HG03442 (cell line): ENCODE measurements at regions not wholly inside any gene's neighbourhood (a gene's known extent, or its start where the extent isn't known, plus 50 kb on each side); places are given as distances from the start of the nearest gene placed in this dataset.

Experiments used
- ATAC-seq: cut with Tn5 transposase; IDR thresholded peaks from one replicate; pipeline ENCODE4 v1.9.1; 2021; ENCODE audit warnings: mild to moderate bottlenecking, moderate library complexity; ENCODE audit not compliant: unreplicated experiment

- no peak for ATAC-seq
These were observed 643.7 kb downstream of the INHBA start for GRCh38 chr7:41058986-41059741.

- no peak for ATAC-seq
These were observed 647.8 kb downstream of the INHBA start for GRCh38 chr7:41054960-41055661.

- ATAC-seq = no peak
These were observed 649.1 kb downstream of the INHBA start for GRCh38 chr7:41053820-41054219.

- ATAC-seq = no peak
These were observed 650.2 kb downstream of the INHBA start for GRCh38 chr7:41052736-41053135.

- no peak for ATAC-seq
These were observed 650.7 kb downstream of the INHBA start for GRCh38 chr7:41052201-41052600.

- no peak for ATAC-seq
These were observed 651.4 kb downstream of the INHBA start for GRCh38 chr7:41051535-41051934.

- no peak for ATAC-seq
These were observed 651.8 kb downstream of the INHBA start for GRCh38 chr7:41051062-41051461.

GRCh38 chr7:41048771-41049170 lies 654.1 kb downstream of the INHBA start:
- no peak for ATAC-seq

- no peak for ATAC-seq
These were observed 655.1 kb downstream of the INHBA start for GRCh38 chr7:41047789-41048191.

GRCh38 chr7:41047211-41047610 lies 655.7 kb downstream of the INHBA start:
- no peak for ATAC-seq

- ATAC-seq = no peak
These were observed 656.1 kb downstream of the INHBA start for GRCh38 chr7:41046776-41047175.

- ATAC-seq = no peak
These were observed 656.6 kb downstream of the INHBA start for GRCh38 chr7:41046221-41046761.

- no peak for ATAC-seq
These were observed 657.2 kb downstream of the INHBA start for GRCh38 chr7:41045556-41046123.

GRCh38 chr7:41039981-41040380 lies 662.9 kb downstream of the INHBA start:
- no peak for ATAC-seq

GRCh38 chr7:41039386-41039953 lies 663.4 kb downstream of the INHBA start:
- ATAC-seq = no peak

GRCh38 chr7:41038211-41038610 lies 664.7 kb downstream of the INHBA start:
- ATAC-seq = no peak

- no peak for ATAC-seq
These were observed 665.2 kb downstream of the INHBA start for GRCh38 chr7:41037691-41038090.

- no peak for ATAC-seq
These were observed 667.1 kb downstream of the INHBA start for GRCh38 chr7:41035794-41036193.

GRCh38 chr7:41033500-41033899 lies 669.4 kb downstream of the INHBA start:
- no peak for ATAC-seq

GRCh38 chr7:41030673-41031072 lies 672.2 kb downstream of the INHBA start:
- no peak for ATAC-seq

GRCh38 chr7:41029072-41029499 lies 673.8 kb downstream of the INHBA start:
- no peak for ATAC-seq
